ENCODE measurements at regions not wholly inside any gene's neighbourhood (a gene's known extent, or its start where the extent isn't known, plus 50 kb on each side); places are given as distances from the start of the nearest gene placed in this dataset.

DNA sequence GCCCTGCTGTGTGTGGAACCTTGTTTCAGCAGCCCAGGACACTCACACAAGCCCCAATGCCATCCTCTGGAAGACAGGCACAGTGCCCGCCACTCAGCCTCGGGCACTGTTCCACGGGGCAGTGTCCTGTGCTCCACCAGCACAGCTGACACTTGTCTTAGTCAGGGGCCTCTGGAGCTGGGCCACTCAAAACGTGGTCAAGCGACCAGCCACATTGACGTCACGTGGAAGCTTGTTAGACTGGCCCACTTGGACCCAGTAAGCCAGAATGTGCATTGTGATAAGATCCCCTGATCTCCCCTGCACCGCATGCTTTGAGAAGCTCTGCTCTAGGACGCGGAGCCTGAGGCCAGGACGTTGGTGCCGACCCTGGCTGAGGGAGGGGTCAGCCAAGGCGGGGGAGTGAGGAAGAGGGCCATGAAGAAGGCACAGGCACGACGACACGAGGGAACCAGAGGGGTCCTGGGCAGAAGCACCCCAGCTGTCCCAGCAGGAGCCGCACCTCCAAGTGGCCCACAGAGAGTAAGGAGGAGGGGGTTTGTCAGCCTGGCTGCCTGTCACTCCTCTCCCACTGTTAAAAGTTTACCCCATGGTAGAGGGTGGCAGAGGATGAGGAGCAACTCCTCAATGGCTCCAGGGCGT, 64.6 kb downstream of the LINC01488 start:
- ATAC-seq, result peak; percentile 18
- Mint-ChIP-seq H3K4me3 (no peak overlapping the region), H3K36me3 (ENCODE audit: low read depth) (peaks cover 8% of the 10 kb centered on the region), H3K27me3 (peaks cover 27% of the 10 kb centered on the region), H3K4me1 (ENCODE audit: low read depth) (peaks cover 14% of the 10 kb centered on the region), H3K9me3 (peaks cover 16% of the 10 kb centered on the region), H3K27ac (no peak overlapping the region)
- intact Hi-C loops (cut with micrococcal nuclease), result no loop called here
- CTCF ChIA-PET, result no interaction called here
- TF ChIP-seq, protein P1, sequence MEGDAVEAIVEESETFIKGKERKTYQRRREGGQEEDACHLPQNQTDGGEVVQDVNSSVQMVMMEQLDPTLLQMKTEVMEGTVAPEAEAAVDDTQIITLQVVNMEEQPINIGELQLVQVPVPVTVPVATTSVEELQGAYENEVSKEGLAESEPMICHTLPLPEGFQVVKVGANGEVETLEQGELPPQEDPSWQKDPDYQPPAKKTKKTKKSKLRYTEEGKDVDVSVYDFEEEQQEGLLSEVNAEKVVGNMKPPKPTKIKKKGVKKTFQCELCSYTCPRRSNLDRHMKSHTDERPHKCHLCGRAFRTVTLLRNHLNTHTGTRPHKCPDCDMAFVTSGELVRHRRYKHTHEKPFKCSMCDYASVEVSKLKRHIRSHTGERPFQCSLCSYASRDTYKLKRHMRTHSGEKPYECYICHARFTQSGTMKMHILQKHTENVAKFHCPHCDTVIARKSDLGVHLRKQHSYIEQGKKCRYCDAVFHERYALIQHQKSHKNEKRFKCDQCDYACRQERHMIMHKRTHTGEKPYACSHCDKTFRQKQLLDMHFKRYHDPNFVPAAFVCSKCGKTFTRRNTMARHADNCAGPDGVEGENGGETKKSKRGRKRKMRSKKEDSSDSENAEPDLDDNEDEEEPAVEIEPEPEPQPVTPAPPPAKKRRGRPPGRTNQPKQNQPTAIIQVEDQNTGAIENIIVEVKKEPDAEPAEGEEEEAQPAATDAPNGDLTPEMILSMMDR (IDR thresholded peaks at IDR 0.05), result no peak
- POLR2A ChIA-PET, result no interaction called here
- no peak for DNase-seq

- Mint-ChIP-seq H3K27me3 (peaks cover 27% of the 10 kb centered on the region), H3K27ac (no peak overlapping the region), H3K4me1 (ENCODE audit: low read depth) (peaks cover 14% of the 10 kb centered on the region), H3K4me3 (no peak overlapping the region), H3K36me3 (ENCODE audit: low read depth) (peaks cover 8% of the 10 kb centered on the region), H3K9me3 (peaks cover 19% of the 10 kb centered on the region)
- CTCF ChIA-PET, result interaction anchor here (0.7 to 0.9 kb wide), 4 partner anchors 12 to 254 kb away, joined by 3 to 4 read pairs (median 3); no protein-coding TSS in a partner anchor
- intact Hi-C loops (cut with micrococcal nuclease), result no loop called here
- TF ChIP-seq, protein P1 (IDR thresholded peaks at IDR 0.05), result no peak
- POLR2A ChIA-PET, result interaction anchor here (1.0 kb wide), 1 partner anchor 12 kb away, joined by 3 read pairs; no protein-coding TSS in a partner anchor
- ATAC-seq (peak; percentile 84), DNase-seq (peak; percentile 73)
These were observed 65.4 kb downstream of the LINC01488 start for GRCh38 chr11:69546735-69547370.

DNA sequence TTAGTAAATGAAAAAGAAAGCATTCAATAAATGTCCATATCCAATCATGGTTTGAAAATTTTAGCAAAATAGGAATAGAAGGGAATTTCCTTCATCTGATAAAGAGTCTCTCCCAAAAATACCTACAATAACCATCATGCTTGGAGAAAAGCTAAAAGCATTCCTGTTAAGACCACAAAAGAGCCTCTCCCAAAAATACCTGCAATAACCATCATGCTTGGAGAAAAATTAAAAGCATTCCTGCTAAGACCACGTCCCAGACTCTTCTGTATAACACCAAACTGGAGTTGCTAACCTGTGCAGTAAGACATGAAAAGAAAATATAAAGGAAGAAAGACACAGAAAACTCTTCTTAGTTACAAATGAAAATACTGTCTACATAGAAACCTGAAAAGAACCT, 69.4 kb downstream of the LINC01488 start:
- DNase-seq, result no peak
- peaks cover 14% of the 10 kb centered on the region for H3K4me1 Mint-ChIP-seq (ENCODE audit: low read depth)
- H3K9me3 Mint-ChIP-seq, result peaks cover 22% of the 10 kb centered on the region
- intact Hi-C loops (cut with micrococcal nuclease), result no loop called here
- H3K4me3 Mint-ChIP-seq, result no peak overlapping the region
- H3K27ac Mint-ChIP-seq, result no peak overlapping the region
- no peak for ATAC-seq
- TF ChIP-seq, protein P1 (IDR thresholded peaks at IDR 0.05), result no peak
- ChIA-PET POLR2A (no interaction called here), CTCF (no interaction called here)
- peaks cover 5% of the 10 kb centered on the region for H3K27me3 Mint-ChIP-seq
- H3K36me3 Mint-ChIP-seq (ENCODE audit: low read depth), result peaks cover 8% of the 10 kb centered on the region

DNA sequence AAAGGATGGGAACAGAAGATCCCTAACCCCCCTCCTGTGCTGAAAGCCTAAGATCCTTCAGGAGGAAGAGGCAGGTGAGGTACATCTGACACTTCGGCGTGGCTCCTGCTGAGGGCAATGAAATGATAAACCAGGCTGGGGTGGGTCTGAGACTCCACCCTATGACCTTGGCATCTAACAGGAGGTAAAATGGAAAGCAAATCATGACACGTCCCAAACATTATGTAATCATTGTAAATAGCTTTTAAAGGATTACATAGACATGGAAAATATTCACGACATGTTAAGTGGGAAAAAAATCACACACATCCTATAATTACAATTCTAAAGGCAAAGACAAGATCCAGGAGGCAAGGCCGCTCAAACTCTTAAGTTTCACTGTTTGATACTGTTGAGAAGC, 70.5 kb downstream of the LINC01488 start:
- ATAC-seq (no peak), DNase-seq (no peak)
- Mint-ChIP-seq H3K27me3 (peaks cover 3% of the 10 kb centered on the region), H3K4me1 (ENCODE audit: low read depth) (peaks cover 6% of the 10 kb centered on the region), H3K27ac (no peak overlapping the region), H3K9me3 (peaks cover 22% of the 10 kb centered on the region), H3K36me3 (ENCODE audit: low read depth) (peaks cover 8% of the 10 kb centered on the region), H3K4me3 (no peak overlapping the region)
- intact Hi-C loops (cut with micrococcal nuclease), result no loop called here
- ChIA-PET CTCF (no interaction called here), POLR2A (no interaction called here)
- TF ChIP-seq, protein P1 (IDR thresholded peaks at IDR 0.05), result no peak

DNA sequence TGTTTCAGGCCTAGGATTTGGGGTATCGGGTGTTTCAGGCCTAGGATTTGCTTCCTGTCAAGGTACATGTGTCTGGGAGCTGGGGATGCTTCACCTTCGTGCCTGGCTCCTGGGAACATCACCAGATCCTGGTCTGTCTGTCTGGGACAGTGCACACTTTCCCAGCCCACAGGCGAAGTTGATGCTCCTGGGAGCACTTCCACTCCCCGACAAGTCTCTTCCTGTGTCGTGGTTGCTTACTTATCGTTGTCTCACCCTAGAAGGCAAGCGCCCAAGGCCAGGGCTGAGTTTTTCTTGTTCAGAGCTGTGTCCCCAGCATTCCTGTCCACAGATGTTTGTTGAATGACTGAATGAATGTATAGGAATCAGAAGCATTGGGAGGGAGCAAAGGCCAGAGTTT, 71.5 kb downstream of the LINC01488 start:
- POLR2A ChIA-PET, result no interaction called here
- H3K27ac Mint-ChIP-seq, result no peak overlapping the region
- DNase-seq, result no peak

More for the DNA sequence above, 71.5 kb downstream of the LINC01488 start:
- no peak overlapping the region for H3K4me3 Mint-ChIP-seq
- intact Hi-C loops (cut with micrococcal nuclease), result no loop called here
- peaks cover 4% of the 10 kb centered on the region for H3K27me3 Mint-ChIP-seq
- CTCF ChIA-PET, result no interaction called here
- ATAC-seq, result no peak
- TF ChIP-seq, protein P1 (IDR thresholded peaks at IDR 0.05), result no peak
- H3K36me3 Mint-ChIP-seq (ENCODE audit: low read depth), result peaks cover 8% of the 10 kb centered on the region
- H3K4me1 Mint-ChIP-seq (ENCODE audit: low read depth), result peaks cover 4% of the 10 kb centered on the region
- peaks cover 22% of the 10 kb centered on the region for H3K9me3 Mint-ChIP-seq
